ENCODE measurements at regions not wholly inside any gene's neighbourhood (a gene's known extent, or its start where the extent isn't known, plus 50 kb on each side); places are given as distances from the start of the nearest gene placed in this dataset.

DNA sequence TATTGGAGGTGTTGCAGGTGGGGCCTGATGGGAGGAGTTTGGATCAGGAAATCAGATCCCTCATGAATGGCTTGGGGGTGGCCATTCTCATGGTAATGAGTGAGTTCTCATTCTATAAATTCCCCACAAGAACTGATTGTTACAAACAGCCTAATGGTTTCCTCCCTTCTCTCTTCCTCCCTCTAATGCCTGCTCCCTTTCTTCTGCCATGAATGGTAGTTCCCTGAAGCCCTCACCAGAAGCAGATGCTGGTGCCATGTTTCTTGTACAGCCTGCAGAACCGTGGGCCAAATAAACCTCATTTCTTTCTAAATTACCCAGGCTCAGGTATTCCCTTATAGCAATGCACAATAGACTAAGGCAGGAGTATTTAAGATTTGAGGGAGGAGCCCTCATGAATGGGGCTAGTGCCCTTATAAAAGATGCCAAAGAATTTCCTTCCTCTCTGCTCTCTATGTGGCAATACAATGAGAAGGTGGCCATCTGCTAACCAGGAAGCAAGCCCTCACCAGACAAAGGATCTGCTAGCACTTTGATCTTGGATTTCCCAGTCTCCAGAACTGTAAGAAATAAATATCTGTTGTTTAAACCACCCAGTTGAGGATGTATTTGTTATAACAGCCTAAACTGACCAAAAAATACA is 251.8 kb downstream of the ZEB2 start:
- TF ChIP-seq, protein P1, sequence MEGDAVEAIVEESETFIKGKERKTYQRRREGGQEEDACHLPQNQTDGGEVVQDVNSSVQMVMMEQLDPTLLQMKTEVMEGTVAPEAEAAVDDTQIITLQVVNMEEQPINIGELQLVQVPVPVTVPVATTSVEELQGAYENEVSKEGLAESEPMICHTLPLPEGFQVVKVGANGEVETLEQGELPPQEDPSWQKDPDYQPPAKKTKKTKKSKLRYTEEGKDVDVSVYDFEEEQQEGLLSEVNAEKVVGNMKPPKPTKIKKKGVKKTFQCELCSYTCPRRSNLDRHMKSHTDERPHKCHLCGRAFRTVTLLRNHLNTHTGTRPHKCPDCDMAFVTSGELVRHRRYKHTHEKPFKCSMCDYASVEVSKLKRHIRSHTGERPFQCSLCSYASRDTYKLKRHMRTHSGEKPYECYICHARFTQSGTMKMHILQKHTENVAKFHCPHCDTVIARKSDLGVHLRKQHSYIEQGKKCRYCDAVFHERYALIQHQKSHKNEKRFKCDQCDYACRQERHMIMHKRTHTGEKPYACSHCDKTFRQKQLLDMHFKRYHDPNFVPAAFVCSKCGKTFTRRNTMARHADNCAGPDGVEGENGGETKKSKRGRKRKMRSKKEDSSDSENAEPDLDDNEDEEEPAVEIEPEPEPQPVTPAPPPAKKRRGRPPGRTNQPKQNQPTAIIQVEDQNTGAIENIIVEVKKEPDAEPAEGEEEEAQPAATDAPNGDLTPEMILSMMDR (IDR thresholded peaks at IDR 0.05; ENCODE audit: unreplicated experiment): no peak
- Mint-ChIP-seq H3K9me3 (ENCODE audit: unreplicated experiment) (no peaks in the 10 kb centered on the region), H3K36me3 (ENCODE audit: low read depth, unreplicated experiment) (peaks cover 4% of the 10 kb centered on the region), H3K27me3 (ENCODE audit: unreplicated experiment) (no peaks in the 10 kb centered on the region), H3K4me1 (ENCODE audit: unreplicated experiment) (peaks cover 9% of the 10 kb centered on the region), H3K4me3 (ENCODE audit: unreplicated experiment) (no peak overlapping the region), H3K27ac (ENCODE audit: unreplicated experiment) (peak overlapping the region; percentile 85)
- no peak for DNase-seq (ENCODE audit: low spot score)

DNA sequence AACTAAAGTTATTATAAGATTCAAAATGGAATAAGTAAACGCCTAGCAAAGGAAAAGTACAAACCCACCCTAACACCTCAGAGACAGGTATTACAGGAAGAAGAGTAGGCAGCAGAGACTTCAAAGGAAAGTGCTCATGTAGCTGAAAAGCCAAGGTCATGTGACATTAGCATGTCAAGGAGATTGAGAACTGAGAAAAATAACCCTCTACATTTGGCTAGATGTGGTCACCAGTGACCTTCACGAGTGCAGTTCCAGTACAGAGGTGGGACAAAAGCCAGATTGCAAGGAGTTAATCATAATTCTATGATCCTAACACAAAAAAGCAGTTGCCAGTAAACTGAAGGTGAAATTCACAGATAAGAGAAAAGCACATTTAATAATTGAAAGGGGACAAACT is 252.7 kb downstream of the ZEB2 start:
- no peaks in the 10 kb centered on the region for H3K9me3 Mint-ChIP-seq (ENCODE audit: unreplicated experiment)
- peaks cover 4% of the 10 kb centered on the region for H3K36me3 Mint-ChIP-seq (ENCODE audit: low read depth, unreplicated experiment)
- TF ChIP-seq, protein P1 (IDR thresholded peaks at IDR 0.05; ENCODE audit: unreplicated experiment): no peak
- no peak for DNase-seq (ENCODE audit: low spot score)
- peak overlapping the region; percentile 0 for H3K27ac Mint-ChIP-seq (ENCODE audit: unreplicated experiment)
- no peak overlapping the region for H3K4me3 Mint-ChIP-seq (ENCODE audit: unreplicated experiment)
- no peaks in the 10 kb centered on the region for H3K27me3 Mint-ChIP-seq (ENCODE audit: unreplicated experiment)
- H3K4me1 Mint-ChIP-seq (ENCODE audit: unreplicated experiment): peaks cover 9% of the 10 kb centered on the region

DNA sequence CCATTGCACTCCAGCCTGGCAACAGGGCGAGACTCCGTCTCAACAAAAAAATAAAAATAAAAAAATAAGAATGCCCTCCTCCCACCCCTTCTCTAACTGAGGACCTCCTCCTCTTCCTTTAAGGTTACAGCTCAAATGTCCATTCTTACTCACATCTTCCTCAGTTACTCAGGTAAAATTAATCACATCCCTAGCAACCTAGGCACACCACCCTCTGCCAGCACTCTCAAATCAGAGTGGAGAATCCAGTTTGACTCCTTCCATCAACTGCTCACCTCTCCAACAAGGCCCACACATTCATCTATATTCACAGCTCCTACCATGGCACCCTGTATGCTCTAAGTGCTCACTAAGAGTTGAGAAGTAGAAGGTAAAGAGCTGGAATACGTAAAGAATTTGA is 254.3 kb downstream of the ZEB2 start:
- H3K27me3 Mint-ChIP-seq (ENCODE audit: unreplicated experiment): no peaks in the 10 kb centered on the region
- peaks cover 11% of the 10 kb centered on the region for H3K4me1 Mint-ChIP-seq (ENCODE audit: unreplicated experiment)
- H3K36me3 Mint-ChIP-seq (ENCODE audit: low read depth, unreplicated experiment): peaks cover 4% of the 10 kb centered on the region
- TF ChIP-seq, protein P1 (IDR thresholded peaks at IDR 0.05; ENCODE audit: unreplicated experiment): no peak
- no peak overlapping the region for H3K27ac Mint-ChIP-seq (ENCODE audit: unreplicated experiment)
- DNase-seq (ENCODE audit: low spot score): no peak
- no peak overlapping the region for H3K4me3 Mint-ChIP-seq (ENCODE audit: unreplicated experiment)
- H3K9me3 Mint-ChIP-seq (ENCODE audit: unreplicated experiment): no peaks in the 10 kb centered on the region

DNA sequence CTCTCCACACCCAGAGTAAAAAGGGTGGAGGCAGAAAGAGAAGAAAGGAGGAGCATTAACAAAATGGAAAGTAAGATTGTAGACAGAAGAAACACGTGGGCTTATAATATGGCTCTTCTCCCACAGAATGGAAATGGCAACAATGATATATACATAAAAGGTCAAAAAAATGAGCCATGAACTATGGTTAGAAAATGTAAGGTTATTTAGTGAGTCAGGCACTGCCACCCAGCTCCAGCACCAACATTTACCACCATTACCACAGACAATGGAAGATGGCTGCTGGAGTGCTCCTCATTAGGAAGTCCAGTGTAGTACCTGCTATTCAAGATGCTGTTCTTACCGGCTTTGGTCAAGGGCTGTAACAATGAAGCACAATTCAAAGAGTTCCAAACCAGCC is 258.0 kb downstream of the ZEB2 start:
- Mint-ChIP-seq H3K27ac (ENCODE audit: unreplicated experiment) (no peak overlapping the region), H3K9me3 (ENCODE audit: unreplicated experiment) (no peaks in the 10 kb centered on the region), H3K4me3 (ENCODE audit: unreplicated experiment) (no peak overlapping the region), H3K27me3 (ENCODE audit: unreplicated experiment) (no peaks in the 10 kb centered on the region), H3K36me3 (ENCODE audit: low read depth, unreplicated experiment) (peaks cover 4% of the 10 kb centered on the region), H3K4me1 (ENCODE audit: unreplicated experiment) (peaks cover 2% of the 10 kb centered on the region)
- TF ChIP-seq, protein P1 (IDR thresholded peaks at IDR 0.05; ENCODE audit: unreplicated experiment): no peak
- DNase-seq (ENCODE audit: low spot score): no peak

DNA sequence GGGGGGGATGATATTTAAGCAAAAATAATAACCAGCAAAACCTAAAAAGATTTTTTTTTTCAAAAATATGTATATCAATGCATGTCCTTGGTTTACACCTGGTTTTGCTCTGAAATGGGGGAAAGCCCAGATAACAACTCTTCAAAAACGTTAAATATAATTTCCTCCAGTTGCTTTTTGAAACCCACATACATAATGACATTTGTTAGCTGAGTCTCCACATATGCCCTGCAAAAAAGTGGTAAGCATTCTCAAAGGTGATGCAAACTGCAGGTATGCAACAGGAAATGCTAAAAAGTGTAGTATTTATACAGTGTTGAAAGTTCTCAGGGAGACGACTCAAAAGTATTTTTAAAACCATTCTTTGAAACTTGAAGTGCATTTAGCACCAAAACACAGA is 258.6 kb downstream of the ZEB2 start:
- no peaks in the 10 kb centered on the region for H3K9me3 Mint-ChIP-seq (ENCODE audit: unreplicated experiment)
- peaks cover 2% of the 10 kb centered on the region for H3K4me1 Mint-ChIP-seq (ENCODE audit: unreplicated experiment)
- H3K36me3 Mint-ChIP-seq (ENCODE audit: low read depth, unreplicated experiment): peaks cover 4% of the 10 kb centered on the region
- H3K27me3 Mint-ChIP-seq (ENCODE audit: unreplicated experiment): peaks cover 1% of the 10 kb centered on the region
- no peak overlapping the region for H3K4me3 Mint-ChIP-seq (ENCODE audit: unreplicated experiment)
- DNase-seq (ENCODE audit: low spot score): no peak
- H3K27ac Mint-ChIP-seq (ENCODE audit: unreplicated experiment): no peak overlapping the region
- TF ChIP-seq, protein P1 (IDR thresholded peaks at IDR 0.05; ENCODE audit: unreplicated experiment): no peak
